ENCODE measurements at regions not wholly inside any gene's neighbourhood (a gene's known extent, or its start where the extent isn't known, plus 50 kb on each side); places are given as distances from the start of the nearest gene placed in this dataset.

DNA sequence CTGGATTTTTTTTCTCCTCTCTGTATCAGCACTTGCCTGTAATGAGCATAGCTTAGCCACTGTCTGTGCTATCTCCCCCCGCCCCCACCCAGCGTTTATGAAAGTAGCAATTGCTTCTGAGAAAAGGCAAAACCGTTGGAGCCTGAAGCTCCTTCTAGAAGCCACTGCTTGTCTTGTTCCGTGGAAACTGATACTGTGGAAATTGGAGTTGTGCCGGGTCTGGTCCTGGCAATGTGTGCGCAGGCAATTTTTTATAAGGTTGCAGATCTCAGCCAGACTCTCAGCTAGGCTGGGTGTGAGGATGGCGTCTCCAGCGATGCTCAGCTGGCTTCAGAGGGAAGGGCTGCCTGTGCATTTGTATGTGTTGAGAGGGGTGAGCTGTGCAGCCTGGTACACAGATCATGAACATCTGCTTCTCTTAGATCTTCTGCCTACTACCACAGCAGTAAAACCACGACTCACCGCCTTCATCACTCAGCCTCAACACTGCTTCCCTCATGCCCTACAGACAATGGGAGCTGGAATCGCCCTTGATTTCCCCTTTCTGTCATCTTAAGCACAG is 72.4 kb upstream of the GTSF1L start:
- DNase-seq: no peak

DNA sequence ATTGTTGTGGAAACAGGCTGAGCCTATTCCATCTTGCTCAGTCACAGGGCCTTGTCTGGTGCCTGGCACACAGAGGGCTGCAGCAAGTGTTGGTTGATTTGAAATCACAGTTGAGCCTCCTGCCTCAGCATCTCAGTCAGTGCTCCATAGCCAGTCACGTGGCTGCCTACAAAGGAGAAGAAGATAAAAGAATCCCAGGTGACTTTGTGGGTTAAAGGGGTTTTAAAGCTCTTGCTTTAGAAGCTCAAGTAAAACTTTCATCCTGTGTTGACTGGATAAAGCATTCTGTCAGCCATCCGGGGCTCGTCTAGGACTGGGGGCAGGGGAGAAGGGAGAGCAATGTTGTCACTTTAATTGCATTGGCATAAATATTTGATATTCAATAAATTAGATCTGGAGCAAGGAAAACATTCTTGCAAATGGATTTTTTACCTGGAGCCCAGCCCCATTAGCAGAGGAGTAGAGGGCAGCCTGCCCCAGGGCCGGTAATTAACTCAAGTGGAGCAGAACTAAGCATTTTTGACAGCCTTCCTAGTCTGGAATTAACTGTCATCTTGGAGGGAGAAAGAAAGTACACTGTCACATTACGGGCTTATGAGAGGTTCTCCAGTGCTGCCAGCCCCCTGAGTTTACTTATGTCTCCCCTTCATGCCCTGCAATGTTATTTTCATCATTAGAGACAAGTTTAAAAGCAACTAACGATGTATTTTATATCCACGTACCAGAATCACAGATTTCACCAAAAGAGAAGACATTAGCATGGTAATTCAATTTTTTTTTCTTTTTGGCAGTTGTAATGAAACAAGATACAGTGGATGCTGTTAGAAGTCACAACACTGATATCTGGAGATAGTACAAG is 71.7 kb upstream of the GTSF1L start:
- DNase-seq: no peak

- no peak for DNase-seq
These were observed 67.5 kb upstream of the GTSF1L start for GRCh38 chr20:43794326-43794725.

DNA sequence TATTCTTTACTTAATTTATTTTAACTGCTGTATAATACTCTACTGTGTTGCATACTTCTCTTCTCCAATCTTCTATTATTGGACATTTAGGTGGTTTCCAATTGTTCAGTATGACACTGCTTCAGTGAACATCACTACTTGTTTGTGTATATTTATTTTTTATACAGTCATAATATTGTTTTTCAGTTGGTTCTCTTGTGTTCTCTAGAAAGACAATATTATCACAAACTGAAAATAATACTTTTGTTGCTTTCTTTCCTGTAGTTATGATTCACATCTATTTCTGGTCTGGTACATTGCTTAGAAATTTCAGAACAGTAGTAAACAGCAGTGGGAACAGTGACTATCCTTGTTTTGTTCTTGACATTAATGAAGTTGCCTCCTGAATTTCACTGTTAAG is 62.8 kb upstream of the GTSF1L start:
- no peak for DNase-seq

DNA sequence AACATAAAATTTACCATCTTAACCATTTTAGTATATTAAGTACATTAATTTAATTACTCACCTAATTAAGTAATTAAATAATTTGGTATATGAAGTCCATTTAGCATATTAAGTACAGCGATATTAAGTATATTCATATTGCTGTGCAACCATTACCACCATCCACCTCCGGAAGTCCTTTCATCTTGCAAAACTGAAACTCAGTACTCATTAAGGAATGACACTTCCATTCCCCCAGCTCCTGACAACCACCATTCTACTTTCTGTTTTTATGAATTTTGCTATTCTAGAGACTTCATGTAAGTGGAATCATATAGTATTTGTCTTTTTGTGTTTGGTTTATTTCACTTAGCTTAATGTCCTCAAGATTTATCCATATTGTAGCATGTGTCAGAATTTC is 61.1 kb upstream of the GTSF1L start:
- DNase-seq: no peak

DNA sequence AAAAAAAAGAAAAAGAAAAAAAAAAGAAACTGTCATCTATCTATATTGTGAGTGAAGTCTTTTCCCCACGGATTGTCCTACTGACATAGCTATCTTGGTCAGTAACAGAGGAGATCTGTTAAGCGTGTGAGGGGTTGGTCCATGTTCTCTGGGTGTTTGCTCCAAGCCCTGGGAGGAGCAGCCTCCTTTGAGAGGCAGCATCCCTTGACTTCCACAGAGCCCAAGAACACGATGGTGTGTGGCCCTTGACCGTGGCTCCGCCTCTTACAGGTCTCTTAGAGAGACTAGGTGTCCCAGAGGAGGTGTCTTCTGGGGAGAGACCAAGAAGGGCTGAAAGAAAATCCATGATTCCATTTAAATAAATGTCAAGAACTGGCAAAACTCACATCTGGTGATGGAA is 60.1 kb upstream of the GTSF1L start:
- DNase-seq: no peak

- DNase-seq: no peak
These were observed 54.4 kb upstream of the GTSF1L start for GRCh38 chr20:43781215-43781614.

- no peak for DNase-seq
These were observed 51.6 kb upstream of the GTSF1L start for GRCh38 chr20:43778375-43778774.

DNA sequence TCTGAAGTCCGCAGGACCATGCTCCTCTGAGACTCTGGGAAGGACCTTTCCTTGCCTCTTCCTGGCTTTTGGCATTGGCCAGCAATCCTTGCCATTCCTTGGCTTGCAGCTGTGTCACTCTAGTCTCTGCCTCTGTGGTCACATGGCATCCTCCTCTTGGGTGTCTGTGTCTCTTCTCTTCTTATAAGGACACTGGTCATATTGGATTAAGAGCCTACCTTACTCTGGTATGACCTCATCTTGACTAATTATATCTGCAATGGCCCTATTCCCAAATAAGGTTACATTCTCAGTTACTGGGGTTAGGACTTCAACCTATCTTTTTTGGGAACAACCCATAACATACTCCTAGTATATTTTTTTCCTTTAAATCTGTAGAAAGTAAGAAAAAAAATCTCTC is 49.9 kb upstream of the GTSF1L start:
- no peak for DNase-seq
